CD14-positive monocyte (primary cell): ENCODE measurements at regions not wholly inside any gene's neighbourhood (a gene's known extent, or its start where the extent isn't known, plus 50 kb on each side); places are given as distances from the start of the nearest gene placed in this dataset.

Experiments
- DNase-seq, 3 donors: peaks; one replicate each; pipeline ENCODE4 v3.0.0-alpha.2; 2011 to 2022
- H2AFZ ChIP-seq: 2 replicates; pipeline ENCODE4 v1.6.0; 2012; ENCODE audit warnings: mild to moderate bottlenecking, low read depth, low read length, inconsistent platforms; ENCODE audit not compliant: insufficient read depth, poor library complexity, severe bottlenecking
- H3K27ac ChIP-seq, 2 donors: 1 replicate in 1 of 2; 2 replicates in 1 of 2; pipeline ENCODE4 v1.5.1; 2012 to 2013; ENCODE audit warnings: low read length in 2 of 2, control low read depth in 1 of 2, inconsistent platforms in 1 of 2, low read depth in 1 of 2, mild to moderate bottlenecking in 1 of 2
- H3K27me3 ChIP-seq, 2 donors: one replicate each; pipeline versions ENCODE4 v1.6.0 to v1.6.1; 2011 to 2013; ENCODE audit warnings: low read length in 2 of 2; ENCODE audit not compliant: control insufficient read depth in 2 of 2, insufficient read depth in 2 of 2
- H3K36me3 ChIP-seq, 2 donors: replicated peaks in 1 of 2; 1 replicate in 1 of 2; 2 replicates in 1 of 2; pipeline versions ENCODE4 v1.5.1 to v1.6.1; 2012 to 2013; ENCODE audit warnings: low read length in 2 of 2, control low read depth in 1 of 2, inconsistent platforms in 1 of 2, mild to moderate bottlenecking in 1 of 2; ENCODE audit not compliant: insufficient read depth in 2 of 2, control insufficient read depth in 1 of 2
- H3K4me1 ChIP-seq, 2 donors: 1 replicate in 1 of 2; 2 replicates in 1 of 2; pipeline versions ENCODE4 v1.5.1 to v1.6.1; 2012 to 2013; ENCODE audit warnings: low read length in 2 of 2, control low read depth in 1 of 2, inconsistent platforms in 1 of 2, mild to moderate bottlenecking in 1 of 2, moderate library complexity in 1 of 2; ENCODE audit not compliant: insufficient read depth in 2 of 2, control insufficient read depth in 1 of 2
- H3K4me2 ChIP-seq: replicated peaks from 2 replicates; pipeline ENCODE3; 2012; ENCODE audit warnings: low read length, moderate library complexity, mild to moderate bottlenecking; ENCODE audit not compliant: poor library complexity, severe bottlenecking; ENCODE audit errors: extremely low read depth
- H3K4me3 ChIP-seq, 3 experiments: fragments of 200-600 bp in 1 of 3; sonication (generic) in 1 of 3; replicated peaks in 1 of 3; 1 replicate in 2 of 3; 2 replicates in 1 of 3; pipeline ENCODE4 v1.5.1; 2011 to 2013; ENCODE audit warnings: low read length in 3 of 3, mild to moderate bottlenecking in 3 of 3, control low read depth in 2 of 3, low read depth in 2 of 3, inconsistent platforms in 1 of 3, moderate library complexity in 1 of 3
- H3K79me2 ChIP-seq: 2 replicates; pipeline ENCODE4 v1.6.0; 2012; ENCODE audit warnings: mild to moderate bottlenecking, control low read depth, inconsistent platforms, low read length, moderate library complexity; ENCODE audit not compliant: insufficient read depth
- H3K9ac ChIP-seq: 2 replicates; pipeline ENCODE4 v1.6.0; 2017; ENCODE audit warnings: low read length, mild to moderate bottlenecking; ENCODE audit not compliant: insufficient read depth, poor library complexity, severe bottlenecking
- H3K9me3 ChIP-seq, 2 donors: replicated peaks in 1 of 2; 1 replicate in 1 of 2; 2 replicates in 1 of 2; pipeline versions ENCODE4 v1.5.1 to v1.6.1; 2012 to 2013; ENCODE audit warnings: low read length in 2 of 2, control low read depth in 1 of 2; ENCODE audit not compliant: control insufficient read depth in 1 of 2, insufficient read depth in 1 of 2
- H4K20me1 ChIP-seq: 2 replicates; pipeline ENCODE4 v1.6.0; 2012; ENCODE audit warnings: mild to moderate bottlenecking, low read length, control low read depth, moderate library complexity; ENCODE audit not compliant: insufficient read depth
- H3K27ac Mint-ChIP-seq, 7 donors: one replicate each; pipeline ENCODE4 v1.8.0; 2020; ENCODE audit warnings: mild to moderate bottlenecking in 7 of 7, mixed read lengths in 7 of 7, moderate library complexity in 6 of 7, inconsistent platforms in 2 of 7
- H3K27me3 Mint-ChIP-seq, 3 donors: one replicate each; pipeline ENCODE4 v1.8.0; 2021 to 2022; ENCODE audit warnings: low read depth in 3 of 3, mild to moderate bottlenecking in 3 of 3, mixed read lengths in 3 of 3, moderate library complexity in 3 of 3, inconsistent platforms in 1 of 3
- H3K36me3 Mint-ChIP-seq, 2 donors: one replicate each; pipeline ENCODE4 v1.8.0; 2020; ENCODE audit warnings: mixed read lengths in 2 of 2, inconsistent platforms in 1 of 2, mild to moderate bottlenecking in 1 of 2
- H3K4me1 Mint-ChIP-seq: one replicate; pipeline ENCODE4 v1.8.0; 2020; ENCODE audit warnings: mild to moderate bottlenecking, mixed read lengths
- H3K4me3 Mint-ChIP-seq, 2 donors: one replicate each; pipeline ENCODE4 v1.8.0; 2020; ENCODE audit warnings: mild to moderate bottlenecking in 2 of 2, mixed read lengths in 2 of 2, moderate library complexity in 1 of 2
- H3K9me3 Mint-ChIP-seq, 7 donors: one replicate each; pipeline ENCODE4 v1.8.0; 2020 to 2022; ENCODE audit warnings: mixed read lengths in 7 of 7, mild to moderate bottlenecking in 6 of 7, moderate library complexity in 6 of 7, inconsistent platforms in 2 of 7
- WGBS: methylation state at CpG from one replicate; pipeline ENCODE4 v1.1.5; 2013; ENCODE audit warnings: missing lambda C conversion rate; ENCODE audit not compliant: insufficient coverage; 5-methylcytosine and 5-hydroxymethylcytosine counted together
- intact Hi-C, 2 donors: fragments of 100-400 bp; cut with micrococcal nuclease; formaldehyde crosslinking; loops; one replicate each; pipeline versions ENCODE4 v1.15.0 to v1.15.1; 2023
- TF ChIP-seq, protein P1 (sequence below): fragments of 200-600 bp; IDR thresholded peaks from one replicate; pipeline ENCODE4 v1.8.0; 2022; ENCODE audit warnings: antibody characterized with exemption, mild to moderate bottlenecking

DNA sequence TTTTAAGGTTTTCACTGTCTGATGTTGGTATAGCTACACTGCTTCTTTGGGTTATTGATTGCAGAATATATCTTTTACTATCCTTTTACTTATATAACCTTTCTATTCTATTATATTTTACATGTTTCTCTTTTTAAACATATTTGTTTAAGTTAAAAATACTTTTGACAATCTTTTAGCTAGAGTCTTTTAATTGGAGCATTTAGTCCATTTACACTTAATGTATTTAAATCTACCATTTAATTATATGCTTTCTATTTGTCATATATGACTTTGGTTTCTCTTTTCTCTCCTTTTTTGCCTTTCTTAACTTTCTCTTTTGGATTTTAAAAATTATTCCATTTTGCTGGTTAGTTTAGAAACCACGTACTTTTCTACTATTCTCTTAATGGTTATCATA, 53.7 kb upstream of the PRR23C start:
- no CpG with 5 or more reads among the region's 1 CpG for WGBS
- intact Hi-C loops: no loop called here
- H4K20me1 ChIP-seq: no peaks in the 10 kb centered on the region

DNA sequence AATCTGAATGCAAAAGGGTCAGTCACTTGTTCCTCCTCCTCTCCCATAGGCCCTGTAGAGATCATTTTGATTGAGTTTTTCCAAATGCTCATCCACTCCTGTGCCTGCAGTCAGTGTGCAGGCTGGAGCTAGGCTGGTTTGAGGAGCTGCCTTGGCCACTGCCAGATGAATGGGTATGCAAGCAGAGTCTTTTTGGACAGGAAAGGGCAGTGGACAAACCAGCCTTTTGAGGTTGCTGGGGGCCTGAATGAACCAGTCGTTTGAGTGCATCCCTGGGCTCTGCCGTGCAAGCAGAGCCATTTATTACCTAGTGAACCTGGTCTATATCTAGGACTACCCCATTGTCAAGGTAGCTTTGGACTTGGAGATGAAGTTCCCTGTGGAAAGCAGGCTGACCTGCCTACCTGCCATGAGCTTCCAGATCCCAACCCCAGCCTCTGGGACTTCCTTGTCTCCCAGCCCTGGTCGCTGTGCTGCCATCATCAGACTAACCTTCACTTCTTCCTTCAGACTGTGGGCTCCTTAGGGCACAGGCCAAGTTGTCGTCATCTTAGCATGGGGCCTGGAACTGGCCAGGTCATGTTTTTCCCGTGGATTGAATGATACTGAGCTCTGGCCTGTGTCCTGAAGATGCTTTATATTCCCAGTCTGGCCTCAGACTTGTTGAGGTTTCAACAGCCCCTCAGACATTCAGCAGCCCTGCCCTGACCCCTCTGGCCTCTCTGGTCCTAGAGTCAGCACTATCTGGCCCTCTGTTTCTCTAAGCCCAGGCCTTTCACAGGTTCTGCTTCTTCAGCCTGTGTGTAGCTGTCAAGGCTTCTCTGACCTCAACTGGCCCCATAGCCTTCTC, 55.5 kb upstream of the PRR23C start:
- Mint-ChIP-seq H3K4me3 (no peak overlapping the region), H3K27me3 (peaks cover 1 to 4% (median 3%) of the 10 kb centered on the region in 3 donors), H3K9me3 (peaks cover 0 to 2% (median 0%) of the 10 kb centered on the region in 7 donors), H3K4me1 (no peaks in the 10 kb centered on the region), H3K27ac (no peak overlapping the region), H3K36me3 (no peaks in the 10 kb centered on the region)
- no peak overlapping the region for H3K4me2 ChIP-seq
- TF ChIP-seq, protein P1, sequence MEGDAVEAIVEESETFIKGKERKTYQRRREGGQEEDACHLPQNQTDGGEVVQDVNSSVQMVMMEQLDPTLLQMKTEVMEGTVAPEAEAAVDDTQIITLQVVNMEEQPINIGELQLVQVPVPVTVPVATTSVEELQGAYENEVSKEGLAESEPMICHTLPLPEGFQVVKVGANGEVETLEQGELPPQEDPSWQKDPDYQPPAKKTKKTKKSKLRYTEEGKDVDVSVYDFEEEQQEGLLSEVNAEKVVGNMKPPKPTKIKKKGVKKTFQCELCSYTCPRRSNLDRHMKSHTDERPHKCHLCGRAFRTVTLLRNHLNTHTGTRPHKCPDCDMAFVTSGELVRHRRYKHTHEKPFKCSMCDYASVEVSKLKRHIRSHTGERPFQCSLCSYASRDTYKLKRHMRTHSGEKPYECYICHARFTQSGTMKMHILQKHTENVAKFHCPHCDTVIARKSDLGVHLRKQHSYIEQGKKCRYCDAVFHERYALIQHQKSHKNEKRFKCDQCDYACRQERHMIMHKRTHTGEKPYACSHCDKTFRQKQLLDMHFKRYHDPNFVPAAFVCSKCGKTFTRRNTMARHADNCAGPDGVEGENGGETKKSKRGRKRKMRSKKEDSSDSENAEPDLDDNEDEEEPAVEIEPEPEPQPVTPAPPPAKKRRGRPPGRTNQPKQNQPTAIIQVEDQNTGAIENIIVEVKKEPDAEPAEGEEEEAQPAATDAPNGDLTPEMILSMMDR: no peak
- H3K4me1 ChIP-seq: no peaks in the 10 kb centered on the region
- H2AFZ ChIP-seq: no peak overlapping the region
- intact Hi-C loops: no loop called here
- no peak overlapping the region for H3K27ac ChIP-seq
- H3K9ac ChIP-seq: no peak overlapping the region
- H3K79me2 ChIP-seq: no peaks in the 10 kb centered on the region
- H3K36me3 ChIP-seq: no peaks in the 10 kb centered on the region
- no peaks in the 10 kb centered on the region for H3K27me3 ChIP-seq
- WGBS: 90% methylated on average over 5 of the region's 5 CpGs
- H3K4me3 ChIP-seq: no peak overlapping the region
- no peaks in the 10 kb centered on the region for H3K9me3 ChIP-seq
- H4K20me1 ChIP-seq: no peaks in the 10 kb centered on the region
- no peak for DNase-seq

More for the DNA sequence above, 53.7 kb upstream of the PRR23C start:
- Mint-ChIP-seq H3K9me3 (peaks cover 0 to 3% (median 1%) of the 10 kb centered on the region in 7 donors), H3K36me3 (no peaks in the 10 kb centered on the region), H3K4me3 (no peak overlapping the region), H3K4me1 (no peaks in the 10 kb centered on the region), H3K27ac (no peak overlapping the region), H3K27me3 (peaks cover 2 to 6% (median 3%) of the 10 kb centered on the region in 3 donors)
- no peak overlapping the region for H3K9ac ChIP-seq
- TF ChIP-seq, protein P1: no peak
- no peaks in the 10 kb centered on the region for H3K9me3 ChIP-seq
- no peak overlapping the region for H3K27ac ChIP-seq
- no peak for DNase-seq
- no peaks in the 10 kb centered on the region for H3K27me3 ChIP-seq
- H3K4me1 ChIP-seq: no peaks in the 10 kb centered on the region
- no peaks in the 10 kb centered on the region for H3K79me2 ChIP-seq
- no peak overlapping the region for H3K4me2 ChIP-seq
- H3K4me3 ChIP-seq: no peak overlapping the region
- H3K36me3 ChIP-seq: no peaks in the 10 kb centered on the region
- H2AFZ ChIP-seq: no peak overlapping the region
